ENCODE measurements at regions not wholly inside any gene's neighbourhood (a gene's known extent, or its start where the extent isn't known, plus 50 kb on each side); places are given as distances from the start of the nearest gene placed in this dataset.

DNA sequence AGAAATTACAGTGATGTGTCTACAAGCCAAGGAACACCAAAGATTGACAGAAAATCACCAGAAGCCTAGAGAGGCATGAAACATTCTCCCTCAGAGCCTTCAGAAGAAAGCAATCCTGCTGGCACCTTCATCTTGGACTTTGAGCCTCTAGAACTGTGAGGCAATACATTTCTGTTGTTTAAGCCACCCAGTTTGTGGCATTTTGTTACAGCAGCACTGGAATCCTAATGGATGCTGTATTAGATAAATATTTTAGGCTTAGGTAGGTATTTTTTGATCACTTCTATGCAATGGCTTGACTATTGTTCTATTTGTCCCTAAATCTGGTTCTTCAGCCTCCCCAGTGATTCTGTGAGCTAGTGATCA is 453.1 kb downstream of the LTN1 start:
- TF ChIP-seq MYC (IDR thresholded peaks at IDR 0.05; ENCODE audit: low read depth, low read length) (no peak), GATA2 (IDR thresholded peaks at IDR 0.05; ENCODE audit: insufficient read depth, insufficient read length, low read depth, low read length) (no peak), POLR2AphosphoS5 (IDR thresholded peaks at IDR 0.05; ENCODE audit: insufficient read depth, low read depth, low read length) (no peak), EZH2 (IDR thresholded peaks at IDR 0.05; ENCODE audit: borderline replicate concordance, low read depth, low read length, severe bottlenecking) (no peak), POLR2A (IDR thresholded peaks at IDR 0.05; ENCODE audit: low read depth, low read length) (no peak), FOS (IDR thresholded peaks at IDR 0.05; ENCODE audit: borderline replicate concordance, insufficient read depth, low read length) (no peak), JUN (IDR thresholded peaks at IDR 0.05; ENCODE audit: borderline replicate concordance, insufficient read depth, insufficient read length, low read depth) (no peak)
- TF ChIP-seq, protein P1, sequence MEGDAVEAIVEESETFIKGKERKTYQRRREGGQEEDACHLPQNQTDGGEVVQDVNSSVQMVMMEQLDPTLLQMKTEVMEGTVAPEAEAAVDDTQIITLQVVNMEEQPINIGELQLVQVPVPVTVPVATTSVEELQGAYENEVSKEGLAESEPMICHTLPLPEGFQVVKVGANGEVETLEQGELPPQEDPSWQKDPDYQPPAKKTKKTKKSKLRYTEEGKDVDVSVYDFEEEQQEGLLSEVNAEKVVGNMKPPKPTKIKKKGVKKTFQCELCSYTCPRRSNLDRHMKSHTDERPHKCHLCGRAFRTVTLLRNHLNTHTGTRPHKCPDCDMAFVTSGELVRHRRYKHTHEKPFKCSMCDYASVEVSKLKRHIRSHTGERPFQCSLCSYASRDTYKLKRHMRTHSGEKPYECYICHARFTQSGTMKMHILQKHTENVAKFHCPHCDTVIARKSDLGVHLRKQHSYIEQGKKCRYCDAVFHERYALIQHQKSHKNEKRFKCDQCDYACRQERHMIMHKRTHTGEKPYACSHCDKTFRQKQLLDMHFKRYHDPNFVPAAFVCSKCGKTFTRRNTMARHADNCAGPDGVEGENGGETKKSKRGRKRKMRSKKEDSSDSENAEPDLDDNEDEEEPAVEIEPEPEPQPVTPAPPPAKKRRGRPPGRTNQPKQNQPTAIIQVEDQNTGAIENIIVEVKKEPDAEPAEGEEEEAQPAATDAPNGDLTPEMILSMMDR (IDR thresholded peaks at IDR 0.05; ENCODE audit: extremely low read depth in 1 of 2, insufficient read depth in 1 of 2, low read depth in 1 of 2, low read length in 2 of 2), result no peak
- TF ChIP-seq, protein P2, sequence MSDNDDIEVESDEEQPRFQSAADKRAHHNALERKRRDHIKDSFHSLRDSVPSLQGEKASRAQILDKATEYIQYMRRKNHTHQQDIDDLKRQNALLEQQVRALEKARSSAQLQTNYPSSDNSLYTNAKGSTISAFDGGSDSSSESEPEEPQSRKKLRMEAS (IDR thresholded peaks at IDR 0.05; ENCODE audit: insufficient read depth, insufficient read length), result no peak
